GM12874 (cell line): ENCODE measurements at regions not wholly inside any gene's neighbourhood (a gene's known extent, or its start where the extent isn't known, plus 50 kb on each side); places are given as distances from the start of the nearest gene placed in this dataset.

Experiments used
- TF ChIP-seq, protein P1 (sequence below): IDR thresholded peaks from 2 replicates; pipeline ENCODE4 v1.5.1; 2011; ENCODE audit warnings: low read depth, mild to moderate bottlenecking, control low read depth, low read length, moderate library complexity; ENCODE audit not compliant: insufficient read depth

DNA sequence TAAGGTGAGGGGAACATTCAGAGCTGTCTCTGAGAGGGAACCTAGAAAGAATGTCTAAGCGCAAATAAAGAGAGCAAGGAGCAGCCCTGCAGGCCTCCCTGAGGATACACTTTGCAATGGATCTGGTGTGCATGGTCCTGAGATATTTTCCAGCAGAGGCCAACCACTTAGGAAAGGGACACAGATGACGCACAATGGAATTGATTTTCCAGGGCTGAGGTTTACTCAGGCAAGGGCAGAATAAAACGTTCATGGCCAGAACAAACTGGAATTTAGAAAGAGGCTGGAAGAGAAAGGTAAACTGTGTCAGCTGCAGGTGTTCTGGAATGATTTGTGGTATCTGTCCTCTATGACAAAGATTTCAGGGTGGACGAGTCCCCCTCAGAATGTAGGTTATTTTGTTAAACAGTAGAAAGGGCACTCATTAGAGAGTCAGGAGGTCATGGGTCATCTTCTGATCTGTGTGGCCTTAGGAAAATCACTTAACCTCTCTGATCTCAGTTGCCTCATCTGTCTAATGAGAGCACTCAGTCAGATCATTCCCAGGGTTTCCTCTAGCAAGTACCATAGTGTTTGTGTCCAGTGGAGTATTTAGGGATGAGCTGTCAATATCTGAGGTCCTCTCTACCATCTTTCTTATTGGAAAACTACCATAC is 61.8 kb upstream of the PGBD5 start:
- TF ChIP-seq, protein P1, sequence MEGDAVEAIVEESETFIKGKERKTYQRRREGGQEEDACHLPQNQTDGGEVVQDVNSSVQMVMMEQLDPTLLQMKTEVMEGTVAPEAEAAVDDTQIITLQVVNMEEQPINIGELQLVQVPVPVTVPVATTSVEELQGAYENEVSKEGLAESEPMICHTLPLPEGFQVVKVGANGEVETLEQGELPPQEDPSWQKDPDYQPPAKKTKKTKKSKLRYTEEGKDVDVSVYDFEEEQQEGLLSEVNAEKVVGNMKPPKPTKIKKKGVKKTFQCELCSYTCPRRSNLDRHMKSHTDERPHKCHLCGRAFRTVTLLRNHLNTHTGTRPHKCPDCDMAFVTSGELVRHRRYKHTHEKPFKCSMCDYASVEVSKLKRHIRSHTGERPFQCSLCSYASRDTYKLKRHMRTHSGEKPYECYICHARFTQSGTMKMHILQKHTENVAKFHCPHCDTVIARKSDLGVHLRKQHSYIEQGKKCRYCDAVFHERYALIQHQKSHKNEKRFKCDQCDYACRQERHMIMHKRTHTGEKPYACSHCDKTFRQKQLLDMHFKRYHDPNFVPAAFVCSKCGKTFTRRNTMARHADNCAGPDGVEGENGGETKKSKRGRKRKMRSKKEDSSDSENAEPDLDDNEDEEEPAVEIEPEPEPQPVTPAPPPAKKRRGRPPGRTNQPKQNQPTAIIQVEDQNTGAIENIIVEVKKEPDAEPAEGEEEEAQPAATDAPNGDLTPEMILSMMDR, result no peak

DNA sequence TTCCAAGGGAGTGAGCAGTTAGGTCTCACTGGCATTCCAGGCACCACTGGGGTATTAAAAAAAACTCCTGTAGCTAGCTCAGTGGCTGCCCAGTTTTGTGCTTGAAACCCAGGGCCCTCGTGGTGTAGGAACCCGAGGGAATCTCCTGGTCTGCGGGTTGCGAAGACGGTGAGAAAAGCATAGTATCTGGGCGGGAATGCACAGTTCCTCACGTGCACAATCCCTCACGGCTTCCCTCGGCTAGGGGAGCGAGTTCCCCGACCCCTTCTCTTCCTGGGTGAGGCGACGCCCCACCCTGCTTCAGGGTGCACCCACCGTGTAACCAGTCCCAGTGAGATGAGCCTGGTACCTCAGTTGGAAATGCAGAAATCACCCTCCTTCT is 50.5 kb upstream of the PGBD5 start:
- TF ChIP-seq, protein P1, result no peak
